ENCODE measurements at regions not wholly inside any gene's neighbourhood (a gene's known extent, or its start where the extent isn't known, plus 50 kb on each side); places are given as distances from the start of the nearest gene placed in this dataset.
"Not testable (repeated sequence)": the region's sequence is repeated elsewhere in the genome, so short reads cannot be mapped to it uniquely, and the experiment has no call there.

DNA sequence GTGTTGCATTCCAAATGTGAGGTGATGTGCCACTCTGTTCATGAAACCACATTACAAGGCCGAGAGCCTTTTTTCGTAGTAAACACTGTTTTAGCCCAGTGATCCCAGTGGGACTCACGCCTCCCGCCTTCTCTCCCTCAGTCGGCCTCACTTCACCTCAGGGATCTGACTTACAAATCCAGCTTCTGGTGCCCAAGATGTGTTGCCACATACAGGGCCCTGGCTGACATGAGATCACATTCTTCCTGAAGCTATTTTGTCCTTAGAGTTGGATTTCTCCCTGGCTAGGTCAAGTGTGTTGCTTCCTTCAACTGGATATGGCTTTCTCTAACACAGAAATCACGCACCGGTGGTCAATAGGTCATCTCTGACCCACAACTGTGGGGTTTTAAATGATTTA lies 354.7 kb downstream of the FBXW7 start:
- Histone ChIP-seq H3K27me3 (replicated peaks; ENCODE audit: control insufficient read depth, insufficient read depth, low read length) (no peaks in the 10 kb centered on the region), H3K4me3 (ENCODE audit: low read depth, low read length) (no peak overlapping the region), H3K36me3 (ENCODE audit: control insufficient read depth, insufficient read depth, low read length) (no peaks in the 10 kb centered on the region), H3K9me3 (no peaks in the 10 kb centered on the region), H3K4me1 (no peaks in the 10 kb centered on the region)
- no peak overlapping the region for H3K4me3 Mint-ChIP-seq (ENCODE audit: unreplicated experiment)
- no TSS peak for BruUV-seq (replicated peaks)
- intact Hi-C loops (cut with micrococcal nuclease; ENCODE audit: unreplicated experiment): no loop called here
- no peaks in the 10 kb centered on the region for H3K9me3 Mint-ChIP-seq (ENCODE audit: unreplicated experiment)
- H3K4me1 Mint-ChIP-seq (ENCODE audit: low read depth, unreplicated experiment): no peaks in the 10 kb centered on the region
- H3K27ac Mint-ChIP-seq (ENCODE audit: unreplicated experiment): no peak overlapping the region
- CTCF ChIA-PET: no interaction called here
- no peak for TF ChIP-seq CTCF (IDR thresholded peaks at IDR 0.05; ENCODE audit: insufficient read depth in 1 of 2, low read depth in 1 of 2, low read length in 1 of 2, severe bottlenecking in 1 of 2, unreplicated experiment in 1 of 2)
- no peaks in the 10 kb centered on the region for H3K36me3 Mint-ChIP-seq (ENCODE audit: insufficient read depth, unreplicated experiment)
- POLR2A ChIA-PET: no interaction called here
- H3K27me3 Mint-ChIP-seq (ENCODE audit: insufficient read depth, unreplicated experiment): no peaks in the 10 kb centered on the region
- DNase-seq: no peak

GRCh38 chr4:152180369-152180768 lies 355.5 kb downstream of the FBXW7 start:
- H3K27ac Mint-ChIP-seq (ENCODE audit: unreplicated experiment): no peak overlapping the region
- H3K4me1 ChIP-seq: no peaks in the 10 kb centered on the region
- intact Hi-C loops (cut with micrococcal nuclease; ENCODE audit: unreplicated experiment): no loop called here
- ChIA-PET POLR2A (no interaction called here), CTCF (no interaction called here)
- H3K36me3 ChIP-seq (ENCODE audit: control insufficient read depth, insufficient read depth, low read length): no peaks in the 10 kb centered on the region
- no peaks in the 10 kb centered on the region for H3K27me3 Mint-ChIP-seq (ENCODE audit: insufficient read depth, unreplicated experiment)
- H3K4me3 ChIP-seq (ENCODE audit: low read depth, low read length): no peak overlapping the region
- H3K4me3 Mint-ChIP-seq (ENCODE audit: unreplicated experiment): no peak overlapping the region
- no peaks in the 10 kb centered on the region for H3K27me3 ChIP-seq (replicated peaks; ENCODE audit: control insufficient read depth, insufficient read depth, low read length)
- no peak for TF ChIP-seq CTCF (IDR thresholded peaks at IDR 0.05; ENCODE audit: insufficient read depth in 1 of 2, low read depth in 1 of 2, low read length in 1 of 2, severe bottlenecking in 1 of 2, unreplicated experiment in 1 of 2)
- H3K36me3 Mint-ChIP-seq (ENCODE audit: insufficient read depth, unreplicated experiment): no peaks in the 10 kb centered on the region
- no peaks in the 10 kb centered on the region for H3K4me1 Mint-ChIP-seq (ENCODE audit: low read depth, unreplicated experiment)
- H3K9me3 ChIP-seq: no peaks in the 10 kb centered on the region
- H3K9me3 Mint-ChIP-seq (ENCODE audit: unreplicated experiment): no peaks in the 10 kb centered on the region
- no peak for DNase-seq
- no TSS peak for BruUV-seq (replicated peaks)

- H3K4me1 ChIP-seq; H3K36me3 ChIP-seq (ENCODE audit: control insufficient read depth, insufficient read depth, low read length); H3K9me3 Mint-ChIP-seq (ENCODE audit: unreplicated experiment); H3K4me3 ChIP-seq (ENCODE audit: low read depth, low read length); H3K27ac Mint-ChIP-seq (ENCODE audit: unreplicated experiment); H3K36me3 Mint-ChIP-seq (ENCODE audit: insufficient read depth, unreplicated experiment); H3K27me3 Mint-ChIP-seq (ENCODE audit: insufficient read depth, unreplicated experiment); POLR2A ChIA-PET; intact Hi-C loops (cut with micrococcal nuclease; ENCODE audit: unreplicated experiment); CTCF ChIA-PET; H3K27me3 ChIP-seq (replicated peaks; ENCODE audit: control insufficient read depth, insufficient read depth, low read length); H3K9me3 ChIP-seq; BruUV-seq (replicated peaks); DNase-seq; H3K4me3 Mint-ChIP-seq (ENCODE audit: unreplicated experiment); H3K4me1 Mint-ChIP-seq (ENCODE audit: low read depth, unreplicated experiment): not testable (repeated sequence)
Measured at GRCh38 chr4:152177538-152177937, 358.4 kb downstream of the FBXW7 start.

- H3K9me3 Mint-ChIP-seq (ENCODE audit: unreplicated experiment): no peaks in the 10 kb centered on the region
- no peak for TF ChIP-seq CTCF (IDR thresholded peaks at IDR 0.05; ENCODE audit: insufficient read depth in 1 of 2, low read depth in 1 of 2, low read length in 1 of 2, severe bottlenecking in 1 of 2, unreplicated experiment in 1 of 2)
- no peak overlapping the region for H3K4me3 ChIP-seq (ENCODE audit: low read depth, low read length)
- H3K27me3 Mint-ChIP-seq (ENCODE audit: insufficient read depth, unreplicated experiment): no peaks in the 10 kb centered on the region
- no peak for DNase-seq
- H3K4me1 ChIP-seq: no peaks in the 10 kb centered on the region
- intact Hi-C loops (cut with micrococcal nuclease; ENCODE audit: unreplicated experiment): no loop called here
- H3K27me3 ChIP-seq (replicated peaks; ENCODE audit: control insufficient read depth, insufficient read depth, low read length): no peaks in the 10 kb centered on the region
- no peaks in the 10 kb centered on the region for H3K9me3 ChIP-seq
- no peaks in the 10 kb centered on the region for H3K4me1 Mint-ChIP-seq (ENCODE audit: low read depth, unreplicated experiment)
- CTCF ChIA-PET: no interaction called here
- no peak overlapping the region for H3K4me3 Mint-ChIP-seq (ENCODE audit: unreplicated experiment)
- H3K27ac Mint-ChIP-seq (ENCODE audit: unreplicated experiment): no peak overlapping the region
- no peaks in the 10 kb centered on the region for H3K36me3 ChIP-seq (ENCODE audit: control insufficient read depth, insufficient read depth, low read length)
- BruUV-seq (replicated peaks): no TSS peak
- POLR2A ChIA-PET: no interaction called here
- no peaks in the 10 kb centered on the region for H3K36me3 Mint-ChIP-seq (ENCODE audit: insufficient read depth, unreplicated experiment)
Measured at GRCh38 chr4:152176627-152177214, 359.2 kb downstream of the FBXW7 start.

Measured in Caco-2 (cell line).